GM23338 (cell line): ENCODE measurements at regions not wholly inside any gene's neighbourhood (a gene's known extent, or its start where the extent isn't known, plus 50 kb on each side); places are given as distances from the start of the nearest gene placed in this dataset.
A peak's percentile ranks its signal among the peaks of the same experiment; 100 is the strongest.

Experiments
- EZH2 ChIP-seq: fragments of 200-600 bp; sonication (generic); IDR thresholded peaks from one replicate; pipeline ENCODE4 v1.8.0; 2017; ENCODE audit warnings: antibody characterized with exemption, mild to moderate bottlenecking, low read depth; ENCODE audit not compliant: unreplicated experiment
- EZH2phosphoT487 ChIP-seq: fragments of 200-600 bp; sonication (generic); IDR thresholded peaks from one replicate; pipeline ENCODE4 v1.8.1; 2018; ENCODE audit warnings: antibody characterized with exemption; ENCODE audit not compliant: unreplicated experiment
- JUNB ChIP-seq: IDR thresholded peaks from one replicate; pipeline ENCODE4 v1.6.1; 2016; ENCODE audit warnings: antibody characterized with exemption; ENCODE audit not compliant: unreplicated experiment
- NANOG ChIP-seq: IDR thresholded peaks from 2 replicates; pipeline ENCODE4 v1.6.1; 2016; ENCODE audit warnings: antibody characterized with exemption, borderline replicate concordance
- POLR2AphosphoS5 ChIP-seq: IDR thresholded peaks from 2 replicates; pipeline ENCODE4 v1.6.1; 2016; ENCODE audit warnings: antibody characterized with exemption, low read depth
- STAT1 ChIP-seq: IDR thresholded peaks from one replicate; pipeline ENCODE4 v1.6.1; 2016; ENCODE audit warnings: antibody characterized with exemption; ENCODE audit not compliant: unreplicated experiment
- ZNF331 ChIP-seq: fragments of 250-450 bp; sonication (Bioruptor Pico); IDR thresholded peaks from 2 replicates; pipeline ENCODE4 v1.5.0; 2020; ENCODE audit warnings: low read depth, mild to moderate bottlenecking, moderate library complexity
- TF ChIP-seq, protein P1 (sequence below), 2 experiments: fragments of 200-600 bp in 1 of 2; sonication (generic) in 1 of 2; conservative IDR thresholded peaks; 2 replicates each; pipeline versions ENCODE4 v1.5.1 to v1.6.1; 2016 to 2017; ENCODE audit warnings: antibody characterized with exemption in 2 of 2, low read depth in 2 of 2, mild to moderate bottlenecking in 2 of 2, moderate library complexity in 1 of 2
- TF ChIP-seq, protein P2 (sequence below): IDR thresholded peaks from one replicate; pipeline ENCODE4 v1.6.1; 2018; ENCODE audit warnings: antibody characterized with exemption; ENCODE audit not compliant: unreplicated experiment

DNA sequence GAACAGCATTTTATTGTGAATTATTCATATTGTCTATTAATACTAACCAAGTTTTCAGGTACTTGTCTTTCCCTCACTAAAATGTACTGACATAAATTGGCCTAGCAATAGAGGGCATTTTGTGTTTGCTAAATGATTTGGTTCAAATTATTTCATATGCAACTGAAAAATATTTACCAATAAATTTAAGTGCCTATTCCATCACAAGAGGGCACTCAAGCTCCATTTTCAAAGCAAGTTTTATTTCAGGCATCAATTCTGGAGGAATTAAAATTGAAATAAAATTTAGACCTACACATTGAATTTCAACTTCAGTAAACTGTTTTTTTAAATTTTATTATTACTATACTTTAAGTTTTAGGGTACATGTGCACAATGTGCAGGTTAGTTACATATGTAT is 114.3 kb upstream of the SYNCRIP start:
- TF ChIP-seq, protein P1, sequence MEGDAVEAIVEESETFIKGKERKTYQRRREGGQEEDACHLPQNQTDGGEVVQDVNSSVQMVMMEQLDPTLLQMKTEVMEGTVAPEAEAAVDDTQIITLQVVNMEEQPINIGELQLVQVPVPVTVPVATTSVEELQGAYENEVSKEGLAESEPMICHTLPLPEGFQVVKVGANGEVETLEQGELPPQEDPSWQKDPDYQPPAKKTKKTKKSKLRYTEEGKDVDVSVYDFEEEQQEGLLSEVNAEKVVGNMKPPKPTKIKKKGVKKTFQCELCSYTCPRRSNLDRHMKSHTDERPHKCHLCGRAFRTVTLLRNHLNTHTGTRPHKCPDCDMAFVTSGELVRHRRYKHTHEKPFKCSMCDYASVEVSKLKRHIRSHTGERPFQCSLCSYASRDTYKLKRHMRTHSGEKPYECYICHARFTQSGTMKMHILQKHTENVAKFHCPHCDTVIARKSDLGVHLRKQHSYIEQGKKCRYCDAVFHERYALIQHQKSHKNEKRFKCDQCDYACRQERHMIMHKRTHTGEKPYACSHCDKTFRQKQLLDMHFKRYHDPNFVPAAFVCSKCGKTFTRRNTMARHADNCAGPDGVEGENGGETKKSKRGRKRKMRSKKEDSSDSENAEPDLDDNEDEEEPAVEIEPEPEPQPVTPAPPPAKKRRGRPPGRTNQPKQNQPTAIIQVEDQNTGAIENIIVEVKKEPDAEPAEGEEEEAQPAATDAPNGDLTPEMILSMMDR (conservative IDR thresholded peaks at IDR 0.05; ENCODE audit: low read depth in 2 of 2): peak in 1 of 2 experiments; percentile 63
- no peak for TF ChIP-seq NANOG
- TF ChIP-seq EZH2: no peak
- TF ChIP-seq POLR2AphosphoS5: no peak
- TF ChIP-seq, protein P2, sequence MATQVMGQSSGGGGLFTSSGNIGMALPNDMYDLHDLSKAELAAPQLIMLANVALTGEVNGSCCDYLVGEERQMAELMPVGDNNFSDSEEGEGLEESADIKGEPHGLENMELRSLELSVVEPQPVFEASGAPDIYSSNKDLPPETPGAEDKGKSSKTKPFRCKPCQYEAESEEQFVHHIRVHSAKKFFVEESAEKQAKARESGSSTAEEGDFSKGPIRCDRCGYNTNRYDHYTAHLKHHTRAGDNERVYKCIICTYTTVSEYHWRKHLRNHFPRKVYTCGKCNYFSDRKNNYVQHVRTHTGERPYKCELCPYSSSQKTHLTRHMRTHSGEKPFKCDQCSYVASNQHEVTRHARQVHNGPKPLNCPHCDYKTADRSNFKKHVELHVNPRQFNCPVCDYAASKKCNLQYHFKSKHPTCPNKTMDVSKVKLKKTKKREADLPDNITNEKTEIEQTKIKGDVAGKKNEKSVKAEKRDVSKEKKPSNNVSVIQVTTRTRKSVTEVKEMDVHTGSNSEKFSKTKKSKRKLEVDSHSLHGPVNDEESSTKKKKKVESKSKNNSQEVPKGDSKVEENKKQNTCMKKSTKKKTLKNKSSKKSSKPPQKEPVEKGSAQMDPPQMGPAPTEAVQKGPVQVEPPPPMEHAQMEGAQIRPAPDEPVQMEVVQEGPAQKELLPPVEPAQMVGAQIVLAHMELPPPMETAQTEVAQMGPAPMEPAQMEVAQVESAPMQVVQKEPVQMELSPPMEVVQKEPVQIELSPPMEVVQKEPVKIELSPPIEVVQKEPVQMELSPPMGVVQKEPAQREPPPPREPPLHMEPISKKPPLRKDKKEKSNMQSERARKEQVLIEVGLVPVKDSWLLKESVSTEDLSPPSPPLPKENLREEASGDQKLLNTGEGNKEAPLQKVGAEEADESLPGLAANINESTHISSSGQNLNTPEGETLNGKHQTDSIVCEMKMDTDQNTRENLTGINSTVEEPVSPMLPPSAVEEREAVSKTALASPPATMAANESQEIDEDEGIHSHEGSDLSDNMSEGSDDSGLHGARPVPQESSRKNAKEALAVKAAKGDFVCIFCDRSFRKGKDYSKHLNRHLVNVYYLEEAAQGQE: no peak
- no peak for TF ChIP-seq STAT1
- TF ChIP-seq ZNF331 (CRISPR knock-in tag): no peak
- TF ChIP-seq EZH2phosphoT487: no peak
- TF ChIP-seq JUNB: no peak
